Upper lobe of left lung (tissue), 4 donors: ENCODE measurements at regions not wholly inside any gene's neighbourhood (a gene's known extent, or its start where the extent isn't known, plus 50 kb on each side); places are given as distances from the start of the nearest gene placed in this dataset.
"Not testable (repeated sequence)": the region's sequence is repeated elsewhere in the genome, so short reads cannot be mapped to it uniquely, and the experiment has no call there.

Experiments used
- CTCF ChIP-seq, 6 experiments: fragments of 450-650 bp in 4 of 6; fragments of 200-600 bp in 2 of 6; sonication (generic) in 2 of 6; IDR thresholded peaks; one replicate each; pipeline ENCODE4 v1.5.1; 2016 to 2019; ENCODE audit warnings: antibody characterized with exemption in 6 of 6
- EP300 ChIP-seq, 4 donors: sonication (generic); formaldehyde crosslinking; IDR thresholded peaks; one replicate each; pipeline ENCODE4 v1.5.1; 2017; ENCODE audit warnings: antibody characterized with exemption in 4 of 4, control low read depth in 2 of 4
- POLR2A ChIP-seq, 4 donors: fragments of 450-650 bp; IDR thresholded peaks; one replicate each; pipeline ENCODE4 v1.5.1; 2016 to 2017; ENCODE audit warnings: antibody characterized with exemption in 4 of 4, mild to moderate bottlenecking in 2 of 4
- POLR2AphosphoS5 ChIP-seq, 2 donors: sonication (generic); formaldehyde crosslinking; IDR thresholded peaks; one replicate each; pipeline ENCODE4 v1.5.1; 2017; ENCODE audit warnings: antibody characterized with exemption in 2 of 2

GRCh38 chr12:102325108-102325507 lies 127.5 kb upstream of the PMCH start:
- TF ChIP-seq POLR2AphosphoS5, CTCF, POLR2A, EP300 (IDR thresholded peaks at IDR 0.05): not testable (repeated sequence)
